H9 (cell line): ENCODE measurements at regions not wholly inside any gene's neighbourhood (a gene's known extent, or its start where the extent isn't known, plus 50 kb on each side); places are given as distances from the start of the nearest gene placed in this dataset.
A peak's percentile ranks its signal among the peaks of the same experiment; 100 is the strongest.

Experiments
- DNase-seq: peaks from one replicate; pipeline ENCODE4 v3.0.0-alpha.2; 2017
- H2AFZ ChIP-seq: one replicate; pipeline ENCODE4 v1.6.1; 2013; ENCODE audit warnings: mild to moderate bottlenecking, low read length, control low read depth, moderate library complexity
- H2AK5ac ChIP-seq: 2 replicates; pipeline ENCODE4 v1.6.1; 2013; ENCODE audit warnings: low read length, control low read depth, mixed read lengths; ENCODE audit not compliant: insufficient read length
- H2BK120ac ChIP-seq: one replicate; pipeline ENCODE4 v1.6.1; 2013; ENCODE audit warnings: low read depth, mild to moderate bottlenecking, low read length, control low read depth, inconsistent platforms; ENCODE audit not compliant: poor library complexity, severe bottlenecking
- H2BK12ac ChIP-seq: 2 replicates; pipeline ENCODE4 v1.6.1; 2013; ENCODE audit warnings: low read length, control low read depth, mixed read lengths, low read depth; ENCODE audit not compliant: insufficient read length
- H2BK15ac ChIP-seq: 2 replicates; pipeline ENCODE4 v1.6.1; 2013; ENCODE audit warnings: low read depth, low read length, control low read depth
- H2BK20ac ChIP-seq: one replicate; pipeline ENCODE4 v1.6.1; 2013; ENCODE audit warnings: low read depth, mild to moderate bottlenecking, low read length, control low read depth, inconsistent platforms; ENCODE audit not compliant: poor library complexity, severe bottlenecking
- H2BK5ac ChIP-seq: 2 replicates; pipeline ENCODE4 v1.6.1; 2013; ENCODE audit warnings: low read length, control low read depth, mixed read lengths; ENCODE audit not compliant: insufficient read length
- H3K14ac ChIP-seq: 2 replicates; pipeline ENCODE4 v1.6.1; 2013; ENCODE audit warnings: low read length, control low read depth; ENCODE audit not compliant: insufficient read depth
- H3K18ac ChIP-seq: 2 replicates; pipeline ENCODE4 v1.6.1; 2013; ENCODE audit warnings: low read depth, mild to moderate bottlenecking, mixed read lengths, low read length, control low read depth; ENCODE audit not compliant: insufficient read length
- H3K23ac ChIP-seq: 2 replicates; pipeline ENCODE4 v1.6.1; 2013; ENCODE audit warnings: low read length, control low read depth, mixed read lengths, low read depth; ENCODE audit not compliant: insufficient read length
- H3K23me2 ChIP-seq: 2 replicates; pipeline ENCODE4 v1.6.1; 2013; ENCODE audit warnings: low read depth, mild to moderate bottlenecking, mixed read lengths, low read length, control low read depth; ENCODE audit not compliant: insufficient read length, poor library complexity, severe bottlenecking
- H3K27ac ChIP-seq: 2 replicates; pipeline ENCODE4 v1.5.1; 2013; ENCODE audit warnings: low read length, control low read depth, mixed read lengths, low read depth; ENCODE audit not compliant: insufficient read length
- H3K27me3 ChIP-seq: 2 replicates; pipeline ENCODE4 v1.6.1; 2013; ENCODE audit warnings: low read length, control low read depth, inconsistent platforms; ENCODE audit not compliant: insufficient read depth
- H3K4ac ChIP-seq: 2 replicates; pipeline ENCODE4 v1.6.1; 2013; ENCODE audit warnings: low read depth, mild to moderate bottlenecking, control low read depth, inconsistent platforms, low read length, moderate library complexity
- H3K4me1 ChIP-seq: 2 replicates; pipeline ENCODE4 v1.6.1; 2013; ENCODE audit warnings: low read length, control low read depth, inconsistent platforms; ENCODE audit not compliant: insufficient read depth
- H3K4me2 ChIP-seq: 2 replicates; pipeline ENCODE4 v1.6.1; 2013; ENCODE audit warnings: low read length, control low read depth, mixed read lengths; ENCODE audit not compliant: insufficient read length, insufficient read depth
- H3K56ac ChIP-seq: 2 replicates; pipeline ENCODE4 v1.6.1; 2013; ENCODE audit warnings: low read depth, mild to moderate bottlenecking, mixed read lengths, low read length, control low read depth; ENCODE audit not compliant: insufficient read length
- H3K79me1 ChIP-seq: 2 replicates; pipeline ENCODE4 v1.6.1; 2013; ENCODE audit warnings: low read depth, mild to moderate bottlenecking, moderate library complexity, low read length, control low read depth, inconsistent platforms; ENCODE audit not compliant: insufficient read depth, poor library complexity, severe bottlenecking
- H3K79me2 ChIP-seq: 2 replicates; pipeline ENCODE4 v1.6.1; 2013; ENCODE audit warnings: low read length, control low read depth, inconsistent platforms; ENCODE audit not compliant: insufficient read depth
- H3K9ac ChIP-seq: 2 replicates; pipeline ENCODE4 v1.6.1; 2013; ENCODE audit warnings: low read length, control low read depth, mixed read lengths; ENCODE audit not compliant: insufficient read length; ENCODE audit errors: extremely low read depth
- H3K9me3 ChIP-seq: one replicate; pipeline ENCODE4 v1.6.1; 2013; ENCODE audit warnings: low read depth, low read length, inconsistent platforms; ENCODE audit not compliant: control insufficient read depth
- H3T11ph ChIP-seq: one replicate; pipeline ENCODE4 v1.6.1; 2013; ENCODE audit warnings: mild to moderate bottlenecking, low read length, control low read depth, inconsistent platforms
- H4K20me1 ChIP-seq: one replicate; pipeline ENCODE4 v1.6.1; 2013; ENCODE audit not compliant: control insufficient read depth, insufficient read length, insufficient read depth
- H4K5ac ChIP-seq: 2 replicates; pipeline ENCODE4 v1.6.1; 2013; ENCODE audit warnings: low read depth, mild to moderate bottlenecking, mixed read lengths, low read length, control low read depth; ENCODE audit not compliant: insufficient read length
- H4K8ac ChIP-seq: replicated peaks from 2 replicates; pipeline ENCODE4 v1.6.1; 2013; ENCODE audit warnings: low read length, control low read depth, mixed read lengths, low read depth; ENCODE audit not compliant: insufficient read length
- H4K91ac ChIP-seq: 2 replicates; pipeline ENCODE4 v1.6.1; 2013; ENCODE audit warnings: low read depth, mild to moderate bottlenecking, moderate library complexity, mixed read lengths, low read length, control low read depth; ENCODE audit not compliant: insufficient read length
- H3K27ac Mint-ChIP-seq, 3 experiments: 2 replicates in 2 of 3; 3 replicates in 1 of 3; pipeline ENCODE4 v1.8.0; 2020 to 2021; ENCODE audit warnings: mixed read lengths in 3 of 3, mild to moderate bottlenecking in 1 of 3, moderate library complexity in 1 of 3
- H3K27me3 Mint-ChIP-seq: 2 replicates; pipeline ENCODE4 v1.8.0; 2021; ENCODE audit warnings: low read depth, mild to moderate bottlenecking, moderate library complexity, mixed read lengths
- H3K36me3 Mint-ChIP-seq, 3 experiments: 2 replicates in 2 of 3; 3 replicates in 1 of 3; pipeline ENCODE4 v1.8.0; 2020 to 2021; ENCODE audit warnings: low read depth in 3 of 3, mixed read lengths in 3 of 3; ENCODE audit not compliant: insufficient read depth in 1 of 3
- H3K4me1 Mint-ChIP-seq, 2 experiments: 2 replicates each; pipeline ENCODE4 v1.8.0; 2020; ENCODE audit warnings: mixed read lengths in 2 of 2
- H3K4me3 Mint-ChIP-seq, 2 experiments: 2 replicates in 1 of 2; 3 replicates in 1 of 2; pipeline ENCODE4 v1.8.0; 2020 to 2021; ENCODE audit warnings: mild to moderate bottlenecking in 2 of 2, mixed read lengths in 2 of 2, moderate library complexity in 1 of 2
- H3K9me3 Mint-ChIP-seq, 2 experiments: 2 replicates in 1 of 2; 3 replicates in 1 of 2; pipeline ENCODE4 v1.8.0; 2020; ENCODE audit warnings: mild to moderate bottlenecking in 2 of 2, mixed read lengths in 2 of 2, moderate library complexity in 1 of 2
- CTCF ChIP-seq: fragments of 200-600 bp; sonication (generic); conservative IDR thresholded peaks from 3 replicates; pipeline ENCODE4 v1.8.0; 2021; ENCODE audit warnings: antibody characterized with exemption, mild to moderate bottlenecking
- WGBS: extraction: QIAGEN DNeasy Blood & Tissue Kit; methylation state at CpG from one replicate; pipeline ENCODE4 v1.1.7; 2013; ENCODE audit warnings: missing lambda C conversion rate, low lambda C conversion rate, mixed read lengths; ENCODE audit not compliant: insufficient read length; ENCODE audit errors: extremely low coverage; 5-methylcytosine and 5-hydroxymethylcytosine counted together

- Histone ChIP-seq H3K27me3 (peaks cover 14% of the 10 kb centered on the region), H3K18ac (no peak overlapping the region), H2BK12ac (no peak overlapping the region), H3K23me2 (no peaks in the 10 kb centered on the region), H3K27ac (no peak overlapping the region), H2BK15ac (no peak overlapping the region), H4K5ac (no peak overlapping the region), H3K23ac (no peak overlapping the region), H3K79me2 (no peaks in the 10 kb centered on the region), H2BK5ac (no peak overlapping the region), H3T11ph (no peak overlapping the region), H2AK5ac (no peak overlapping the region), H2BK20ac (no peak overlapping the region), H4K91ac (no peak overlapping the region), H2AFZ (no peak overlapping the region), H3K9ac (no peak overlapping the region), H3K56ac (no peak overlapping the region), H3K9me3 (no peaks in the 10 kb centered on the region), H3K4ac (no peak overlapping the region), H3K4me2 (peak overlapping the region; percentile 30), H3K14ac (no peak overlapping the region), H2BK120ac (no peak overlapping the region), H3K4me1 (0 out of 2 replicates have a peak, but pooled peaks cover 2% of the 10 kb centered on the region), H4K20me1 (no peaks in the 10 kb centered on the region), H3K79me1 (no peaks in the 10 kb centered on the region), H4K8ac (no peak overlapping the region)
- Mint-ChIP-seq H3K27ac (no peak overlapping the region), H3K4me3 (peak overlapping the region; percentile 71 to 83), H3K36me3 (no peaks in the 10 kb centered on the region; a peak in 1 of 7 replicates), H3K4me1 (peaks cover 29 to 42% of the 10 kb centered on the region in 2 experiments), H3K9me3 (no peaks in the 10 kb centered on the region), H3K27me3 (peaks cover 55% of the 10 kb centered on the region)
- WGBS, result no CpG with 5 or more reads among the region's 100 CpGs
- TF ChIP-seq CTCF, result no peak
- peak; percentile 64 for DNase-seq
Observed at GRCh38 chr12:100716945-100717732, 77.4 kb upstream of the ANO4 start.
